SK-N-SH treated with all-trans-retinoic acid at 6 μM for 48 hours (cell line): ENCODE measurements at regions not wholly inside any gene's neighbourhood (a gene's known extent, or its start where the extent isn't known, plus 50 kb on each side); places are given as distances from the start of the nearest gene placed in this dataset.

Experiments used
- ATAC-seq: fragments of 200-7000 bp; cut with Tn5 transposase; 3 replicates; pipeline ENCODE4 v1.9.1; 2020; ENCODE audit warnings: mild to moderate bottlenecking, moderate library complexity
- CREB5 ChIP-seq: fragments of 250-450 bp; sonication (Bioruptor Pico); IDR thresholded peaks from 2 replicates; pipeline ENCODE4 v1.5.1; 2020; ENCODE audit warnings: low read depth, mild to moderate bottlenecking, moderate library complexity
- CSDC2 ChIP-seq: fragments of 250-450 bp; sonication (Bioruptor Pico); IDR thresholded peaks from 2 replicates; pipeline ENCODE4 v1.5.0; 2020; ENCODE audit warnings: mild to moderate bottlenecking, moderate library complexity
- ESRRG ChIP-seq: fragments of 250-450 bp; sonication (Bioruptor Pico); IDR thresholded peaks from 2 replicates; pipeline ENCODE4 v1.6.1; 2021; ENCODE audit warnings: mild to moderate bottlenecking
- GLIS3 ChIP-seq: fragments of 250-450 bp; sonication (Bioruptor Pico); IDR thresholded peaks from 2 replicates; pipeline ENCODE4 v1.5.0; 2020; ENCODE audit warnings: mild to moderate bottlenecking, moderate library complexity
- ISL1 ChIP-seq: fragments of 250-450 bp; sonication (Bioruptor Pico); IDR thresholded peaks from 2 replicates; pipeline ENCODE4 v2.1.2; 2022; ENCODE audit warnings: mild to moderate bottlenecking, moderate library complexity
- OSR1 ChIP-seq: fragments of 250-450 bp; sonication (Bioruptor Pico); IDR thresholded peaks from 2 replicates; pipeline ENCODE4 v1.8.0; 2022; ENCODE audit warnings: moderate library complexity, mild to moderate bottlenecking, inconsistent platforms
- PATZ1 ChIP-seq: fragments of 250-450 bp; sonication (Bioruptor Pico); IDR thresholded peaks from 2 replicates; pipeline ENCODE4 v1.8.0; 2020; ENCODE audit warnings: mild to moderate bottlenecking, moderate library complexity, borderline replicate concordance
- POU6F1 ChIP-seq: fragments of 250-450 bp; sonication (Bioruptor Pico); IDR thresholded peaks from 2 replicates; pipeline ENCODE4 v1.8.0; 2021; ENCODE audit warnings: low read depth, mild to moderate bottlenecking, moderate library complexity, borderline replicate concordance
- PPARA ChIP-seq: fragments of 250-450 bp; sonication (Bioruptor Pico); IDR thresholded peaks from 2 replicates; pipeline ENCODE4 v1.5.0; 2020; ENCODE audit warnings: mild to moderate bottlenecking, borderline replicate concordance
- RARB ChIP-seq: fragments of 250-450 bp; sonication (Bioruptor Pico); IDR thresholded peaks from 2 replicates; pipeline ENCODE4 v1.8.0; 2021; ENCODE audit warnings: mild to moderate bottlenecking, moderate library complexity
- SNAI2 ChIP-seq: fragments of 250-450 bp; sonication (Bioruptor Pico); IDR thresholded peaks from 2 replicates; pipeline ENCODE4 v1.5.0; 2020; ENCODE audit warnings: mild to moderate bottlenecking, moderate library complexity
- TCF4 ChIP-seq: fragments of 250-450 bp; sonication (Bioruptor Pico); IDR thresholded peaks from 2 replicates; pipeline ENCODE4 v1.8.0; 2021; ENCODE audit warnings: mild to moderate bottlenecking, moderate library complexity, borderline replicate concordance
- TOX ChIP-seq: fragments of 250-450 bp; sonication (Bioruptor Pico); IDR thresholded peaks from 2 replicates; pipeline ENCODE4 v1.8.0; 2021; ENCODE audit warnings: mild to moderate bottlenecking, moderate library complexity, borderline replicate concordance
- ZC3H10 ChIP-seq: fragments of 250-450 bp; sonication (Bioruptor Pico); IDR thresholded peaks from 2 replicates; pipeline ENCODE4 v1.5.1; 2021; ENCODE audit warnings: mild to moderate bottlenecking, moderate library complexity
- ZFP3 ChIP-seq: fragments of 250-450 bp; sonication (Bioruptor Pico); IDR thresholded peaks from 2 replicates; pipeline ENCODE4 v1.5.0; 2020; ENCODE audit warnings: mild to moderate bottlenecking, moderate library complexity
- ZFP30 ChIP-seq: fragments of 450-650 bp; formaldehyde crosslinking; IDR thresholded peaks from 2 replicates; pipeline ENCODE4 v1.5.0; 2022; ENCODE audit warnings: mild to moderate bottlenecking, moderate library complexity
- ZNF70 ChIP-seq: fragments of 450-650 bp; formaldehyde crosslinking; IDR thresholded peaks from 2 replicates; pipeline ENCODE4 v1.5.0; 2020; ENCODE audit warnings: mild to moderate bottlenecking, moderate library complexity
- ZNF8 ChIP-seq: fragments of 450-650 bp; formaldehyde crosslinking; IDR thresholded peaks from 2 replicates; pipeline ENCODE4 v1.5.0; 2020; ENCODE audit warnings: mild to moderate bottlenecking, moderate library complexity

- no peak for ATAC-seq
- TF ChIP-seq SNAI2 (CRISPR knock-in tag) (no peak), GLIS3 (CRISPR knock-in tag) (no peak)
These were observed 928.7 kb upstream of the SOX9 start for GRCh38 chr17:71192039-71192555.

- ATAC-seq: no peak
- TF ChIP-seq ZC3H10 (no peak), CSDC2 (CRISPR knock-in tag) (no peak), OSR1 (CRISPR knock-in tag) (no peak), TCF4 (CRISPR knock-in tag) (no peak), GLIS3 (CRISPR knock-in tag) (no peak), ZNF70 (CRISPR knock-in tag) (no peak), ZFP3 (no peak), RARB (CRISPR knock-in tag) (no peak), TOX (CRISPR knock-in tag) (no peak), ESRRG (CRISPR knock-in tag) (no peak), SNAI2 (CRISPR knock-in tag) (no peak), ISL1 (no peak), POU6F1 (CRISPR knock-in tag) (no peak), PPARA (CRISPR knock-in tag) (no peak), ZNF8 (no peak), CREB5 (CRISPR knock-in tag) (no peak)
These were observed 928.0 kb upstream of the SOX9 start for GRCh38 chr17:71192848-71193247.

- peak; percentile 39; the same call in 2 of the 3 replicates for ATAC-seq
- TF ChIP-seq TOX (CRISPR knock-in tag) (no peak), GLIS3 (CRISPR knock-in tag) (no peak), POU6F1 (CRISPR knock-in tag) (no peak)
- TF ChIP-seq, all 23 proteins: peak for 0
These were observed 920.2 kb upstream of the SOX9 start for GRCh38 chr17:71200597-71200996.

- ATAC-seq: no peak
- TF ChIP-seq SNAI2 (CRISPR knock-in tag) (no peak), GLIS3 (CRISPR knock-in tag) (no peak), PPARA (CRISPR knock-in tag) (no peak)
These were observed 919.2 kb upstream of the SOX9 start for GRCh38 chr17:71201639-71202038.

GRCh38 chr17:71202449-71202848, 918.4 kb upstream of the SOX9 start:
- no peak for ATAC-seq
- TF ChIP-seq TOX (CRISPR knock-in tag) (no peak), CSDC2 (CRISPR knock-in tag) (no peak), PATZ1 (no peak), ZFP30 (CRISPR knock-in tag) (no peak), SNAI2 (CRISPR knock-in tag) (no peak), CREB5 (CRISPR knock-in tag) (no peak), ZFP3 (no peak)
